GM12891 (cell line): ENCODE measurements at regions not wholly inside any gene's neighbourhood (a gene's known extent, or its start where the extent isn't known, plus 50 kb on each side); places are given as distances from the start of the nearest gene placed in this dataset.

Experiments
- PAX5 ChIP-seq: IDR thresholded peaks from 2 replicates; pipeline ENCODE4 v1.6.1; 2011; ENCODE audit warnings: low read length, moderate library complexity, mild to moderate bottlenecking; ENCODE audit not compliant: insufficient read depth, severe bottlenecking
- POLR2A ChIP-seq: IDR thresholded peaks from 2 replicates; pipeline ENCODE4 v1.6.1; 2011; ENCODE audit warnings: low read depth, low read length, control low read depth
- TAF1 ChIP-seq: IDR thresholded peaks from 2 replicates; pipeline ENCODE4 v1.6.1; 2011; ENCODE audit warnings: low read depth, low read length, control low read depth

GRCh38 chr18:38241736-38242135, 676.1 kb upstream of the CELF4 start:
- TF ChIP-seq PAX5 (no peak), POLR2A (no peak), TAF1 (no peak)
